HG03025 (cell line): ENCODE measurements at regions not wholly inside any gene's neighbourhood (a gene's known extent, or its start where the extent isn't known, plus 50 kb on each side); places are given as distances from the start of the nearest gene placed in this dataset.

Experiments
- ATAC-seq: cut with Tn5 transposase; IDR thresholded peaks from one replicate; pipeline ENCODE4 v1.9.1; 2021; ENCODE audit warnings: mild to moderate bottlenecking, moderate library complexity; ENCODE audit not compliant: unreplicated experiment, low FRiP score

GRCh38 chr6:26195924-26196845 lies 109.0 kb downstream of the HFE start:
- ATAC-seq = no peak

- peak; percentile 34 for ATAC-seq
These were observed 109.8 kb downstream of the HFE start for GRCh38 chr6:26196846-26197635.

GRCh38 chr6:26197636-26197932 lies 110.4 kb downstream of the HFE start:
- no peak for ATAC-seq

- no peak for ATAC-seq
These were observed 110.9 kb downstream of the HFE start for GRCh38 chr6:26197933-26198721.

- ATAC-seq = peak; percentile 0
These were observed 111.5 kb downstream of the HFE start for GRCh38 chr6:26198722-26199056.

GRCh38 chr6:26199057-26199772 lies 112.0 kb downstream of the HFE start:
- peak; percentile 63 for ATAC-seq

- ATAC-seq = no peak
These were observed 112.8 kb downstream of the HFE start for GRCh38 chr6:26199773-26200764.

GRCh38 chr6:26200918-26201721 lies 113.9 kb downstream of the HFE start:
- ATAC-seq = no peak

GRCh38 chr6:26202201-26202611 lies 115.0 kb downstream of the HFE start:
- ATAC-seq = no peak

GRCh38 chr6:26202811-26203583 lies 115.8 kb downstream of the HFE start:
- ATAC-seq = no peak

- peak; percentile 55 for ATAC-seq
These were observed 117.3 kb downstream of the HFE start for GRCh38 chr6:26204332-26205160.

- ATAC-seq = peak; percentile 39
These were observed 118.0 kb downstream of the HFE start for GRCh38 chr6:26205161-26205624.

GRCh38 chr6:26205625-26206574 lies 118.7 kb downstream of the HFE start:
- ATAC-seq = no peak

- no peak for ATAC-seq
These were observed 119.9 kb downstream of the HFE start for GRCh38 chr6:26206868-26207801.

GRCh38 chr6:26211963-26212362 lies 124.7 kb downstream of the HFE start:
- ATAC-seq = no peak
